ENCODE measurements at regions not wholly inside any gene's neighbourhood (a gene's known extent, or its start where the extent isn't known, plus 50 kb on each side); places are given as distances from the start of the nearest gene placed in this dataset.

DNA sequence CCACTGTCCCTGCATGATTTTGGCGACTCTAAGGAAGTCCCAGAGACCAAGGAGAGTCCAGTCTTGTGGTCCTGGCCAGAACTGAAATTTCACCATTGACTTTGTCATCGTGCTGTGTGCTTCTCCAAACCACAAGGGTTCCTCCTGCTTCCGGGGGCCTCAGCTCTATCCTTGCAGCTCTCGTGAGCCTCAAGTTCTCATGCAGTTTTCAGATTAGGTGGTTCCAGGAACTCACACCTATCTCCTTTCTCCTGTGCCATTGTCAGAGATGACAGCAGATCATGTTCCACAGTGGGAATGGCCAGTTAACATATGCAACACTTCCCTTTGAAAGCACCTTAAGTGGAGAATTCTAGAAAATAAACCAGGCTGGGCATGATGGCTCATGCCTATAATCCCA lies 97.9 kb upstream of the CRHR1 start:
- no peak overlapping the region for H3K27ac ChIP-seq (ENCODE audit: insufficient read depth, low read depth, low read length)
- BruUV-seq (replicated peaks), result no TSS peak
- H3K9me3 ChIP-seq (replicated peaks; ENCODE audit: control insufficient read depth, insufficient read depth, low read length), result no peaks in the 10 kb centered on the region
- H3K4me2 ChIP-seq (ENCODE audit: insufficient read depth, low read length), result no peak overlapping the region
- intact Hi-C loops (cut with micrococcal nuclease) (no loop called here), dilution Hi-C loops (cut with MboI; ENCODE audit: extremely low pct_ligation_motif_present, low sequenced_read_pairs) (no loop called here)
- no peaks in the 10 kb centered on the region for H4K20me1 ChIP-seq (replicated peaks; ENCODE audit: control insufficient read depth, extremely low read depth, insufficient read depth, low read length)
- FAIRE-seq (no peak), DNase-seq (ENCODE audit: low read depth, low spot score) (no peak)
- no peak overlapping the region for H3K4me3 ChIP-seq (replicated peaks in 1 of 3; ENCODE audit: insufficient read depth in 1 of 3, low read depth in 1 of 3, low read length in 3 of 3)
- peaks cover 11 to 12% of the 10 kb centered on the region in 2 experiments for H3K27me3 ChIP-seq (ENCODE audit: control insufficient read depth in 2 of 2, insufficient read depth in 2 of 2, low read length in 2 of 2)
- no peaks in the 10 kb centered on the region for H3K36me3 ChIP-seq (ENCODE audit: control insufficient read depth in 2 of 2, extremely low read depth in 1 of 2, insufficient read depth in 2 of 2, low read length in 2 of 2)
- POLR2A ChIA-PET, result no interaction called here
- no peaks in the 10 kb centered on the region for H3K9me1 ChIP-seq (replicated peaks; ENCODE audit: control insufficient read depth, extremely low read depth, insufficient read depth, low read length)
- no peak overlapping the region for H3K9ac ChIP-seq (replicated peaks; ENCODE audit: extremely low read depth, insufficient read depth, low read length)
- H3K4me1 ChIP-seq (ENCODE audit: control insufficient read depth, extremely low read depth, insufficient read depth, low read length), result no peaks in the 10 kb centered on the region
- CTCF ChIA-PET, result interaction anchor here (0.9 to 1.1 kb wide), 2 partner anchors 34 to 56 kb away, joined by 3 read pairs; no protein-coding TSS in a partner anchor
- no peaks in the 10 kb centered on the region for H3K79me2 ChIP-seq (ENCODE audit: control insufficient read depth, insufficient read depth, low read length)
- TF ChIP-seq EZH2 (IDR thresholded peaks at IDR 0.05; ENCODE audit: borderline replicate concordance, low read depth, low read length, severe bottlenecking) (no peak), POLR2AphosphoS5 (IDR thresholded peaks at IDR 0.05; ENCODE audit: insufficient read depth, low read depth, low read length) (no peak), JUN (IDR thresholded peaks at IDR 0.05; ENCODE audit: borderline replicate concordance, insufficient read depth, insufficient read length, low read depth) (no peak), FOS (IDR thresholded peaks at IDR 0.05; ENCODE audit: borderline replicate concordance, insufficient read depth, low read length) (no peak), MYC (IDR thresholded peaks at IDR 0.05; ENCODE audit: low read depth, low read length) (no peak)
- TF ChIP-seq, protein P1, sequence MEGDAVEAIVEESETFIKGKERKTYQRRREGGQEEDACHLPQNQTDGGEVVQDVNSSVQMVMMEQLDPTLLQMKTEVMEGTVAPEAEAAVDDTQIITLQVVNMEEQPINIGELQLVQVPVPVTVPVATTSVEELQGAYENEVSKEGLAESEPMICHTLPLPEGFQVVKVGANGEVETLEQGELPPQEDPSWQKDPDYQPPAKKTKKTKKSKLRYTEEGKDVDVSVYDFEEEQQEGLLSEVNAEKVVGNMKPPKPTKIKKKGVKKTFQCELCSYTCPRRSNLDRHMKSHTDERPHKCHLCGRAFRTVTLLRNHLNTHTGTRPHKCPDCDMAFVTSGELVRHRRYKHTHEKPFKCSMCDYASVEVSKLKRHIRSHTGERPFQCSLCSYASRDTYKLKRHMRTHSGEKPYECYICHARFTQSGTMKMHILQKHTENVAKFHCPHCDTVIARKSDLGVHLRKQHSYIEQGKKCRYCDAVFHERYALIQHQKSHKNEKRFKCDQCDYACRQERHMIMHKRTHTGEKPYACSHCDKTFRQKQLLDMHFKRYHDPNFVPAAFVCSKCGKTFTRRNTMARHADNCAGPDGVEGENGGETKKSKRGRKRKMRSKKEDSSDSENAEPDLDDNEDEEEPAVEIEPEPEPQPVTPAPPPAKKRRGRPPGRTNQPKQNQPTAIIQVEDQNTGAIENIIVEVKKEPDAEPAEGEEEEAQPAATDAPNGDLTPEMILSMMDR (IDR thresholded peaks at IDR 0.05; ENCODE audit: extremely low read depth in 1 of 2, insufficient read depth in 1 of 2, low read depth in 1 of 2, low read length in 2 of 2), result no peak
- H2AFZ ChIP-seq (ENCODE audit: low read depth, low read length), result no peak overlapping the region

DNA sequence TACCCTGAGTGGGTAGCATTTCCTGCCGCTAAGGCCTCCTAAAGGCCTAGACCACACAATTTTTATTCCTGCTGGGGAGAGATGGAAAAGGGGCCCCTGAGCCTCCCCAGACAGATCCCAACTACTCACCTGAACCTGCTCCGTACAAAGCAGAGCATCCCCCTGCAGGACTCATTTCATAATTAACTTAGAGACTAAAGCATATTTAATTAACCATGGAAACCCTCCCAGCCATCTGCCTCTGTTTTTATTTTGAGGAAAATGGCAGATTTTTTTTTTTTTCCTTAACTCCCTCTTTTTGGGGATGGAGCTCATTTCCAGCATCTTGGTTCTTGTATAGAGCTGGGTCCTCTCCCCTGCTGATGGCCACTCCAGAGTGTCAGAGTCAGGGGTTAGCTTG lies 96.5 kb upstream of the CRHR1 start:
- Histone ChIP-seq H3K4me1 (ENCODE audit: control insufficient read depth, extremely low read depth, insufficient read depth, low read length) (no peaks in the 10 kb centered on the region), H3K9ac (replicated peaks; ENCODE audit: extremely low read depth, insufficient read depth, low read length) (no peak overlapping the region), H3K79me2 (ENCODE audit: control insufficient read depth, insufficient read depth, low read length) (no peaks in the 10 kb centered on the region), H3K9me3 (replicated peaks; ENCODE audit: control insufficient read depth, insufficient read depth, low read length) (no peaks in the 10 kb centered on the region), H2AFZ (ENCODE audit: low read depth, low read length) (no peak overlapping the region), H3K27me3 (ENCODE audit: control insufficient read depth in 2 of 2, insufficient read depth in 2 of 2, low read length in 2 of 2) (peaks cover 9 to 15% of the 10 kb centered on the region in 2 experiments), H3K4me2 (ENCODE audit: insufficient read depth, low read length) (no peak overlapping the region), H3K4me3 (replicated peaks in 1 of 3; ENCODE audit: insufficient read depth in 1 of 3, low read depth in 1 of 3, low read length in 3 of 3) (no peak overlapping the region), H3K9me1 (replicated peaks; ENCODE audit: control insufficient read depth, extremely low read depth, insufficient read depth, low read length) (no peaks in the 10 kb centered on the region), H3K27ac (ENCODE audit: insufficient read depth, low read depth, low read length) (no peak overlapping the region), H4K20me1 (replicated peaks; ENCODE audit: control insufficient read depth, extremely low read depth, insufficient read depth, low read length) (no peaks in the 10 kb centered on the region), H3K36me3 (ENCODE audit: control insufficient read depth in 2 of 2, extremely low read depth in 1 of 2, insufficient read depth in 2 of 2, low read length in 2 of 2) (no peaks in the 10 kb centered on the region)
- FAIRE-seq, result no peak
- CTCF ChIA-PET, result no interaction called here
- no peak for TF ChIP-seq FOS (IDR thresholded peaks at IDR 0.05; ENCODE audit: borderline replicate concordance, insufficient read depth, low read length)
- TF ChIP-seq POLR2AphosphoS5 (IDR thresholded peaks at IDR 0.05; ENCODE audit: insufficient read depth, low read depth, low read length), result no peak
- TF ChIP-seq EZH2 (IDR thresholded peaks at IDR 0.05; ENCODE audit: borderline replicate concordance, low read depth, low read length, severe bottlenecking), result no peak
- TF ChIP-seq, protein P1 (IDR thresholded peaks at IDR 0.05; ENCODE audit: extremely low read depth in 1 of 2, insufficient read depth in 1 of 2, low read depth in 1 of 2, low read length in 2 of 2), result no peak
- TF ChIP-seq MYC (IDR thresholded peaks at IDR 0.05; ENCODE audit: low read depth, low read length), result no peak
- no peak for TF ChIP-seq GATA2 (IDR thresholded peaks at IDR 0.05; ENCODE audit: insufficient read depth, insufficient read length, low read depth, low read length)
- no peak for TF ChIP-seq POLR2A (IDR thresholded peaks at IDR 0.05; ENCODE audit: low read depth, low read length)
- TF ChIP-seq, protein P2, sequence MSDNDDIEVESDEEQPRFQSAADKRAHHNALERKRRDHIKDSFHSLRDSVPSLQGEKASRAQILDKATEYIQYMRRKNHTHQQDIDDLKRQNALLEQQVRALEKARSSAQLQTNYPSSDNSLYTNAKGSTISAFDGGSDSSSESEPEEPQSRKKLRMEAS (IDR thresholded peaks at IDR 0.05; ENCODE audit: insufficient read depth, insufficient read length), result no peak
- no peak for TF ChIP-seq JUN (IDR thresholded peaks at IDR 0.05; ENCODE audit: borderline replicate concordance, insufficient read depth, insufficient read length, low read depth)
- no TSS peak for BruUV-seq (replicated peaks)
- POLR2A ChIA-PET, result no interaction called here
- no peak for DNase-seq (ENCODE audit: low read depth, low spot score)
- dilution Hi-C loops (cut with MboI; ENCODE audit: extremely low pct_ligation_motif_present, low sequenced_read_pairs) (no loop called here), intact Hi-C loops (cut with micrococcal nuclease) (no loop called here)
